GM23338 (cell line): ENCODE measurements at regions not wholly inside any gene's neighbourhood (a gene's known extent, or its start where the extent isn't known, plus 50 kb on each side); places are given as distances from the start of the nearest gene placed in this dataset.
"Not testable (repeated sequence)": the region's sequence is repeated elsewhere in the genome, so short reads cannot be mapped to it uniquely, and the experiment has no call there.

Experiments
- ATAC-seq: fragments of 200-7000 bp; cut with Tn5 transposase; 3 replicates; pipeline ENCODE4 v1.9.1; 2020
- DNase-seq: peaks from one replicate; pipeline ENCODE4 v3.0.0-alpha.2; 2015; ENCODE audit warnings: low spot score
- H2AFZ ChIP-seq: fragments of 200-600 bp; sonication (generic); 2 replicates; pipeline ENCODE4 v1.8.0; 2016; ENCODE audit warnings: antibody characterized with exemption, mild to moderate bottlenecking, moderate library complexity
- H3F3A ChIP-seq: fragments of 200-600 bp; sonication (generic); replicated peaks from 2 replicates; pipeline ENCODE4 v1.8.0; 2017; ENCODE audit warnings: antibody characterized with exemption, mixed run types, low read depth
- H3K27ac ChIP-seq: fragments of 200-600 bp; sonication (generic); 2 replicates; pipeline ENCODE4 v1.6.1; 2016; ENCODE audit warnings: low read depth
- H3K27me3 ChIP-seq: fragments of 200-600 bp; sonication (generic); 2 replicates; pipeline ENCODE4 v1.8.0; 2016; ENCODE audit warnings: mild to moderate bottlenecking, mixed run types, moderate library complexity; ENCODE audit not compliant: insufficient read depth
- H3K36me3 ChIP-seq: fragments of 200-600 bp; sonication (generic); 2 replicates; pipeline ENCODE4 v1.8.0; 2016; ENCODE audit warnings: mild to moderate bottlenecking; ENCODE audit not compliant: insufficient read depth
- H3K4me1 ChIP-seq: fragments of 200-600 bp; sonication (generic); 2 replicates; pipeline ENCODE4 v1.8.0; 2016; ENCODE audit warnings: mild to moderate bottlenecking, moderate library complexity; ENCODE audit not compliant: insufficient read depth
- H3K4me2 ChIP-seq: fragments of 200-600 bp; sonication (generic); 2 replicates; pipeline ENCODE4 v1.7.1; 2017; ENCODE audit warnings: mixed run types
- H3K4me3 ChIP-seq: fragments of 200-600 bp; sonication (generic); 2 replicates; pipeline ENCODE4 v1.6.1; 2016; ENCODE audit warnings: mixed run types
- H3K79me2 ChIP-seq: fragments of 200-600 bp; sonication (generic); replicated peaks from 2 replicates; pipeline ENCODE4 v1.8.0; 2017; ENCODE audit warnings: mild to moderate bottlenecking; ENCODE audit not compliant: insufficient read depth
- H3K9me2 ChIP-seq: fragments of 200-600 bp; sonication (generic); 2 replicates; pipeline ENCODE4 v1.8.0; 2017; ENCODE audit not compliant: insufficient read depth
- H4K20me1 ChIP-seq: fragments of 200-600 bp; sonication (generic); replicated peaks from 2 replicates; pipeline ENCODE4 v1.8.0; 2017; ENCODE audit warnings: mild to moderate bottlenecking; ENCODE audit not compliant: insufficient read depth
- H3K27ac Mint-ChIP-seq: 2 replicates; pipeline ENCODE4 v1.8.0; 2020; ENCODE audit warnings: inconsistent platforms, mild to moderate bottlenecking, moderate library complexity, mixed read lengths
- H3K27me3 Mint-ChIP-seq: 3 replicates; pipeline ENCODE4 v1.8.0; 2022; ENCODE audit warnings: low read depth, mild to moderate bottlenecking, moderate library complexity, mixed read lengths, inconsistent platforms; ENCODE audit not compliant: insufficient read depth, poor library complexity
- H3K36me3 Mint-ChIP-seq: 3 replicates; pipeline ENCODE4 v1.8.0; 2021; ENCODE audit warnings: low read depth, mild to moderate bottlenecking, inconsistent platforms, moderate library complexity, mixed read lengths
- H3K4me1 Mint-ChIP-seq: 3 replicates; pipeline ENCODE4 v1.8.0; 2020; ENCODE audit warnings: mild to moderate bottlenecking, inconsistent platforms, mixed read lengths
- H3K4me3 Mint-ChIP-seq: 3 replicates; pipeline ENCODE4 v1.8.0; 2021; ENCODE audit warnings: moderate library complexity, mild to moderate bottlenecking, inconsistent platforms, mixed read lengths
- H3K9me3 Mint-ChIP-seq: 3 replicates; pipeline ENCODE4 v1.8.0; 2020; ENCODE audit warnings: moderate library complexity, mild to moderate bottlenecking, inconsistent platforms, mixed read lengths
- JUNB ChIP-seq: IDR thresholded peaks from one replicate; pipeline ENCODE4 v1.6.1; 2016; ENCODE audit warnings: antibody characterized with exemption; ENCODE audit not compliant: unreplicated experiment
- POLR2AphosphoS5 ChIP-seq: IDR thresholded peaks from 2 replicates; pipeline ENCODE4 v1.6.1; 2016; ENCODE audit warnings: antibody characterized with exemption, low read depth
- REST ChIP-seq: IDR thresholded peaks from one replicate; pipeline ENCODE4 v1.6.1; 2018; ENCODE audit warnings: antibody characterized with exemption; ENCODE audit not compliant: unreplicated experiment
- STAT1 ChIP-seq: IDR thresholded peaks from one replicate; pipeline ENCODE4 v1.6.1; 2016; ENCODE audit warnings: antibody characterized with exemption; ENCODE audit not compliant: unreplicated experiment

- no peak overlapping the region for H3K4me3 Mint-ChIP-seq
- H3K27me3 ChIP-seq = no peaks in the 10 kb centered on the region
- no peaks in the 10 kb centered on the region for H3K79me2 ChIP-seq
- no peak for ATAC-seq
- no peak overlapping the region for H2AFZ ChIP-seq
- H3K36me3 Mint-ChIP-seq = no peaks in the 10 kb centered on the region
- peaks cover 3% of the 10 kb centered on the region for H3K27me3 Mint-ChIP-seq
- H3K4me1 Mint-ChIP-seq = peaks cover 23% of the 10 kb centered on the region
- H3K27ac Mint-ChIP-seq = no peak overlapping the region
- H3K9me3 Mint-ChIP-seq = no peaks in the 10 kb centered on the region
- H3K27ac ChIP-seq = no peak overlapping the region
- TF ChIP-seq REST = no peak
- no peaks in the 10 kb centered on the region for H4K20me1 ChIP-seq
- no peak overlapping the region for H3K4me3 ChIP-seq
- no peak for DNase-seq
- H3K4me1 ChIP-seq = no peaks in the 10 kb centered on the region; the same call in 1 of the 2 replicates
- no peaks in the 10 kb centered on the region for H3K36me3 ChIP-seq
- H3K9me2 ChIP-seq = 0 out of 2 replicates have a peak, but pooled peaks cover 3% of the 10 kb centered on the region
- no peak overlapping the region for H3K4me2 ChIP-seq
- no peaks in the 10 kb centered on the region for H3F3A ChIP-seq
These were observed 222.5 kb downstream of the EXOC5 start for GRCh38 chr14:57046175-57046574.

DNA sequence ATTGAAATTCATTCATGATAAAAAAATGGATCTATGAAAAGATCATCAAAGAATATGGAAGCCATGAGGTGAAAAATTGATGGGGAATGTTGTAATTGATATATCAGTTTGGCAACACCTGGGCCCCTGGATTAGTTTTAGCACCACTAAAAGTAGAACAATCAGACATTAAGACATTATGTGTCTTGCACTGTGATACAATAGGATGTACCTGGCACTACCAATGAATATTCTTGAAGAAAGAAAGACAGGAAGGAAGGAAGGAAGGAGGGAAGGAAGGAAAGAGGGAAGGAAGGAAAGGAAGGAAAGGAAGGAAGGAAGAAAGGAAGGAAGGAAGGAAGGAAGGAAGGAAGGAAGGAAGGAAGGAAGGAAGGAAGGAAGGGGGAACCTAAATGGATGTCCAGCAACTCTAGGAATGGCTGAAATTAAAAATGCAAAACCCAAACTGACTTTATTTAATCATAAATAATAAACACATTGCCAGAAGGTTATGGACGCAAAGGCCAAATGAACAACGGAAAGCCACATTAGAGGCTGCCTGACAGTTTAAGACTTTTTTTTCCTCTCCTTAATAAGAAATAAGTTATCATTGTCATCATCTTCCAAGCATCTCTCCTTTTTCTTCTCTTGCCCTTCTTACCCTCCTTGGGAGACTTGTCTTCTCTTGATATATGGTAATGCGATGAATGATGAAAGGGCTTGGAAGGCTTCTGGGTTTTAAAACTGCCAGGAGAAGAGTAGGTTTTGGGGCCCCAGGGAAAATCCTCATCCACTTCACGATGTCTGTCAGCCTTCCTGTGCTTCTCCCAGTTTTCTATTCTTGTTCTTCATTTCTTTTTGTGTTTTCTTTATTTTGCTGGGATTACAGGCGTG is 224.4 kb downstream of the EXOC5 start:
- not testable (repeated sequence) for H3K4me3 ChIP-seq, H3K4me1 ChIP-seq, H3K36me3 ChIP-seq, H3K27ac ChIP-seq, DNase-seq, H3K27me3 ChIP-seq, ATAC-seq, H3F3A ChIP-seq, H3K27me3 Mint-ChIP-seq, H3K36me3 Mint-ChIP-seq, H3K4me2 ChIP-seq, H3K79me2 ChIP-seq, H3K9me3 Mint-ChIP-seq, H3K9me2 ChIP-seq, H2AFZ ChIP-seq, H3K27ac Mint-ChIP-seq, H3K4me3 Mint-ChIP-seq, H4K20me1 ChIP-seq
- peaks cover 15% of the 10 kb centered on the region for H3K4me1 Mint-ChIP-seq

DNA sequence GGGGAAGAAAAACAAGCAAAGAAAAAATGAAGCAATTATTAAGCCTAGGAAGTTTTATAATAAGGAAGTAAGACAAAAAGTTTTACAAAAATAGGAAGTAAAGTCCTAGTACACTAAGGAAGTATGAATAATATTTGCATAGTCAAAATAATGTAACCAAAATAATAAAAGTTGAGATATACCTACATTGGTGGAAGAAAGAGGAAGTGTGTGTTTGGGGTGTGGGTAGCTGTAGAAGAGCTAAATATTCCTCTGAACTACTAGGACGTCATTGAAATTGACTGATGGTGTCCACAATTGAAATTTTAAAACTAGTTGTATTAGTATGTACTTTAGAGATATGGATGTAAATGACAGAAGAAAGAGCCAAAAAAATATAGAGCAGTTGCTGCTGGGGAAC is 228.4 kb upstream of the OTX2 start:
- no peak for ATAC-seq

More for the DNA sequence above, 228.4 kb upstream of the OTX2 start:
- no peaks in the 10 kb centered on the region for H3K79me2 ChIP-seq
- Mint-ChIP-seq H3K36me3 (no peaks in the 10 kb centered on the region), H3K4me3 (no peak overlapping the region), H3K27ac (no peak overlapping the region), H3K4me1 (peaks cover 14% of the 10 kb centered on the region), H3K27me3 (no peaks in the 10 kb centered on the region), H3K9me3 (no peaks in the 10 kb centered on the region)
- no peak overlapping the region for H2AFZ ChIP-seq
- no peaks in the 10 kb centered on the region for H3K9me2 ChIP-seq
- TF ChIP-seq JUNB (no peak), STAT1 (no peak), POLR2AphosphoS5 (no peak)
- no peak overlapping the region for H3K27ac ChIP-seq
- H3K4me1 ChIP-seq = no peaks in the 10 kb centered on the region
- DNase-seq = no peak
- no peaks in the 10 kb centered on the region for H3K27me3 ChIP-seq
- no peaks in the 10 kb centered on the region for H3K36me3 ChIP-seq
- H4K20me1 ChIP-seq = no peaks in the 10 kb centered on the region
- no peak overlapping the region for H3K4me2 ChIP-seq
- no peak overlapping the region for H3K4me3 ChIP-seq
- no peaks in the 10 kb centered on the region for H3F3A ChIP-seq
